ENCODE measurements at regions not wholly inside any gene's neighbourhood (a gene's known extent, or its start where the extent isn't known, plus 50 kb on each side); places are given as distances from the start of the nearest gene placed in this dataset.
"Not testable (repeated sequence)": the region's sequence is repeated elsewhere in the genome, so short reads cannot be mapped to it uniquely, and the experiment has no call there.

GRCh38 chr10:6721964-6722615 is 142.0 kb upstream of the PRKCQ start:
- DNase-seq: no peak

GRCh38 chr10:6721480-6721879 is 141.4 kb upstream of the PRKCQ start:
- no peak for DNase-seq

GRCh38 chr10:6719561-6719960 is 139.5 kb upstream of the PRKCQ start:
- DNase-seq: no peak

- DNase-seq: no peak
These were observed 138.5 kb upstream of the PRKCQ start for GRCh38 chr10:6718550-6718949.

- no peak for DNase-seq
These were observed 136.4 kb upstream of the PRKCQ start for GRCh38 chr10:6716516-6716915.

- DNase-seq: no peak
These were observed 133.6 kb upstream of the PRKCQ start for GRCh38 chr10:6713716-6714115.

- DNase-seq: no peak
These were observed 133.0 kb upstream of the PRKCQ start for GRCh38 chr10:6713120-6713519.

GRCh38 chr10:6711881-6712280 is 131.8 kb upstream of the PRKCQ start:
- no peak for DNase-seq

GRCh38 chr10:6711408-6711841 is 131.3 kb upstream of the PRKCQ start:
- DNase-seq: no peak

GRCh38 chr10:6707352-6707751 is 127.3 kb upstream of the PRKCQ start:
- no peak for DNase-seq

- no peak for DNase-seq
These were observed 126.6 kb upstream of the PRKCQ start for GRCh38 chr10:6706725-6707124.

- no peak for DNase-seq
These were observed 124.8 kb upstream of the PRKCQ start for GRCh38 chr10:6704896-6705295.

GRCh38 chr10:6702833-6703232 is 122.8 kb upstream of the PRKCQ start:
- not testable (repeated sequence) for DNase-seq

GRCh38 chr10:6702030-6702429 is 122.0 kb upstream of the PRKCQ start:
- DNase-seq: no peak

- no peak for DNase-seq
These were observed 121.2 kb upstream of the PRKCQ start for GRCh38 chr10:6701289-6701688.

- DNase-seq: no peak
These were observed 120.0 kb upstream of the PRKCQ start for GRCh38 chr10:6700066-6700465.

- DNase-seq: no peak
These were observed 119.3 kb upstream of the PRKCQ start for GRCh38 chr10:6699336-6699735.

GRCh38 chr10:6695519-6695918 is 115.4 kb upstream of the PRKCQ start:
- DNase-seq: no peak

- no peak for DNase-seq
These were observed 114.5 kb upstream of the PRKCQ start for GRCh38 chr10:6694447-6695140.

- no peak for DNase-seq
These were observed 112.8 kb upstream of the PRKCQ start for GRCh38 chr10:6692856-6693255.

- no peak for DNase-seq
These were observed 112.0 kb upstream of the PRKCQ start for GRCh38 chr10:6692103-6692502.

- no peak for DNase-seq
These were observed 109.0 kb upstream of the PRKCQ start for GRCh38 chr10:6689036-6689435.

- no peak for DNase-seq
These were observed 100.7 kb upstream of the PRKCQ start for GRCh38 chr10:6680735-6681134.

GRCh38 chr10:6678956-6679355 is 98.9 kb upstream of the PRKCQ start:
- no peak for DNase-seq

All from activated naive CD4-positive, alpha-beta T cell (primary cell).